ENCODE measurements at regions not wholly inside any gene's neighbourhood (a gene's known extent, or its start where the extent isn't known, plus 50 kb on each side); places are given as distances from the start of the nearest gene placed in this dataset.
A peak's percentile ranks its signal among the peaks of the same experiment; 100 is the strongest.
"Not testable (repeated sequence)": the region's sequence is repeated elsewhere in the genome, so short reads cannot be mapped to it uniquely, and the experiment has no call there.

DNA sequence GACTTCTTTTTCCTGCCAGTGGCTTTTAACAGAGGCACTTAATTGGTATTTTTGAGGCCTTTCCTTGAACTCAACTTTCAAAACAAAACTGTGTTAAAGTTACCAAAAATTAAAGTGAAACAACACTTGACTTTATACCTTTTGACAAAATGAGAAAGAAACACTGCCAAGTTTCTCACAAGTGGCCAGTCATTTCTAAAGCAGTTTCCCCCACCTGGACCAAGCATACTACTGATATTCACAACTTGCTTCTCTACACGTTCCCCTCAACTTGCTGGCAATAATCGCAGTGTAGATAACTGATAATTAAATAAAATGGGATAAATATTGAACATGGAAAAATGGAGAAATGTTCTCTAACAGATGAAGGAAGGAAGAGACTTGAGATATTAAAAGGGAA lies 135.7 kb downstream of the TLR4 start:
- ATAC-seq: no peak
- intact Hi-C loops (cut with DNase I): loop anchor here in 1 of 10 donors (10.0 kb wide), 1 partner anchor 55 kb away; no protein-coding TSS in a partner anchor
- 74 to 88% (median 76%) methylated on average over 2 of the region's 2 CpGs for WGBS, 4 donors
- no peak for DNase-seq
- Histone ChIP-seq H3K27me3 (no peaks in the 10 kb centered on the region), H3K4me3 (no peak overlapping the region), H3K27ac (no peak overlapping the region), H3K9me3 (no peaks in the 10 kb centered on the region), H3K4me1 (no peaks in the 10 kb centered on the region), H3K36me3 (no peaks in the 10 kb centered on the region)
- TF ChIP-seq POLR2A (IDR thresholded peaks at IDR 0.05) (no peak), CTCF (IDR thresholded peaks at IDR 0.05) (no peak)

GRCh38 chr9:117851836-117852461 lies 147.7 kb downstream of the TLR4 start:
- H3K27me3 ChIP-seq; H3K4me1 ChIP-seq; H3K4me3 ChIP-seq; ATAC-seq; intact Hi-C loops (cut with DNase I); H3K9me3 ChIP-seq; H3K36me3 ChIP-seq; H3K27ac ChIP-seq: not testable (repeated sequence)
- 88 to 95% (median 91%) methylated on average over 24 to 38 of the region's 38 CpGs for WGBS, 4 donors
- peak in 1 of 5 donors; percentile 39 for DNase-seq

GRCh38 chr9:117858561-117858960 lies 154.4 kb downstream of the TLR4 start:
- Histone ChIP-seq H3K4me3 (no peak overlapping the region), H3K27ac (no peak overlapping the region), H3K27me3 (no peaks in the 10 kb centered on the region), H3K9me3 (no peaks in the 10 kb centered on the region), H3K4me1 (no peaks in the 10 kb centered on the region), H3K36me3 (no peaks in the 10 kb centered on the region)
- TF ChIP-seq POLR2A (IDR thresholded peaks at IDR 0.05): no peak
- no peak for TF ChIP-seq CTCF (IDR thresholded peaks at IDR 0.05)
- ATAC-seq: no peak
- intact Hi-C loops (cut with DNase I): no loop called here
- 56 to 64% (median 60%) methylated on average over 4 of the region's 4 CpGs for WGBS, 4 donors
- no peak for DNase-seq

DNA sequence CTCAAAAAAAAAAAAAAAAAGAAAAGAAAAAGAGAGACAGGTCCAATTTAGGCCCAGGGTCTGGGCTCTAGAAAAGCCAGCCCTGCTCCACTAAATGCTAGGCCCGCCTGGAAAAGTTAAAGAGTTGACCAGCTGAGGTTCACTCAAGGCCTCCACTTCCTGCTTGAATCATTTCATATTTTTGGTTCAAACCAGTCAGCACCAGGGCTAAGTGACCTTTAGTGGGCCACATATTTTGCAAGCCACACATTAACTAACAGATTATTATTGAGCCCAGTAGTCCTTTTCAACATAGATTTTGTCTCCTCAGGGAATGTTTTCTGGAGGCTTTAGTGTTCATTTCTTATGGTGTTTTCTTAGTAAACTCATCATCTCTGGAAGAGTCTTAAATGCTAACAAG lies 156.6 kb downstream of the TLR4 start:
- Histone ChIP-seq H3K9me3 (no peaks in the 10 kb centered on the region), H3K36me3 (no peaks in the 10 kb centered on the region), H3K4me1 (no peaks in the 10 kb centered on the region), H3K27ac (no peak overlapping the region), H3K27me3 (no peaks in the 10 kb centered on the region), H3K4me3 (no peak overlapping the region)
- no peak for DNase-seq
- TF ChIP-seq CTCF (IDR thresholded peaks at IDR 0.05): no peak
- ATAC-seq: peak in 2 of 4 donors; percentile 31 to 58
- WGBS, 4 donors: 74 to 88% (median 80%) methylated on average over 1 of the region's 1 CpG
- intact Hi-C loops (cut with DNase I): no loop called here
